IMR-90 (cell line): ENCODE measurements at regions not wholly inside any gene's neighbourhood (a gene's known extent, or its start where the extent isn't known, plus 50 kb on each side); places are given as distances from the start of the nearest gene placed in this dataset.
A peak's percentile ranks its signal among the peaks of the same experiment; 100 is the strongest.

Source experiments
- ATAC-seq: fragments of 200-7000 bp; cut with Tn5 transposase; 2 replicates; pipeline ENCODE4 v1.9.1; 2020; ENCODE audit warnings: low read depth, mild to moderate bottlenecking, moderate library complexity
- BruUV-seq: library from RNA; stranded (reverse); fragments of 400-500 nt; replicated peaks from 2 replicates; lab custom pipeline; 2021; lab: Mats Ljungman, UMichigan
- CTCF ChIA-PET: fragments of 300-600 bp; formaldehyde crosslinking; extraction: SDS; loops from one replicate; lab custom pipeline; 2021; ENCODE audit warnings: antibody characterized with exemption; lab: Yijun Ruan, JAX
- POLR2A ChIA-PET: fragments of 300-600 bp; sonication (Branson Sonifier 250); formaldehyde crosslinking; loops from one replicate; lab custom pipeline; 2022; ENCODE audit warnings: antibody characterized with exemption; ENCODE audit not compliant: unreplicated experiment; lab: Charles Lee
- DNase-seq: peaks from one replicate; pipeline ENCODE4 v3.0.0; 2013
- H2AFZ ChIP-seq: replicated peaks from 2 replicates; pipeline ENCODE3; 2013; ENCODE audit warnings: low read length, mild to moderate bottlenecking; ENCODE audit not compliant: poor library complexity
- H2AK5ac ChIP-seq: 2 replicates; pipeline ENCODE4 v1.6.1; 2013; ENCODE audit warnings: low read depth, low read length, inconsistent platforms
- H2AK9ac ChIP-seq: replicated peaks from 2 replicates; pipeline ENCODE3; 2013; ENCODE audit warnings: mild to moderate bottlenecking, low read depth, low read length, moderate library complexity; ENCODE audit not compliant: poor library complexity
- H2BK120ac ChIP-seq: 2 replicates; pipeline ENCODE4 v1.6.1; 2013; ENCODE audit warnings: low read depth, low read length, inconsistent platforms
- H2BK15ac ChIP-seq: 3 replicates; pipeline ENCODE4 v1.6.1; 2013; ENCODE audit warnings: low read depth, low read length, inconsistent platforms
- H2BK20ac ChIP-seq: 2 replicates; pipeline ENCODE4 v1.6.1; 2013; ENCODE audit warnings: low read depth, mild to moderate bottlenecking, inconsistent platforms, low read length, moderate library complexity
- H2BK5ac ChIP-seq: 2 replicates; pipeline ENCODE4 v1.6.1; 2013; ENCODE audit warnings: mild to moderate bottlenecking, low read depth, low read length, inconsistent platforms; ENCODE audit not compliant: poor library complexity, severe bottlenecking
- H3K14ac ChIP-seq: replicated peaks from 2 replicates; pipeline ENCODE4 v1.6.1; 2013; ENCODE audit warnings: low read depth, low read length, inconsistent platforms
- H3K18ac ChIP-seq: 2 replicates; pipeline ENCODE4 v1.6.1; 2013; ENCODE audit warnings: low read depth, low read length, control low read depth
- H3K23ac ChIP-seq: 2 replicates; pipeline ENCODE4 v1.6.1; 2013; ENCODE audit warnings: low read depth, low read length, inconsistent platforms
- H3K27ac ChIP-seq: 2 replicates; pipeline ENCODE4 v1.5.1; 2013; ENCODE audit warnings: mild to moderate bottlenecking, control low read depth, low read length; ENCODE audit not compliant: insufficient read depth
- H3K27me3 ChIP-seq: 2 replicates; pipeline ENCODE4 v1.6.1; 2013; ENCODE audit warnings: low read length; ENCODE audit not compliant: control insufficient read depth, insufficient read depth
- H3K36me3 ChIP-seq: 2 replicates; pipeline ENCODE4 v1.6.1; 2013; ENCODE audit warnings: low read length, mixed read lengths; ENCODE audit not compliant: control insufficient read depth, insufficient read depth
- H3K4ac ChIP-seq: 2 replicates; pipeline ENCODE4 v1.6.1; 2013; ENCODE audit warnings: low read depth, low read length, inconsistent platforms
- H3K4me1 ChIP-seq: 2 replicates; pipeline ENCODE4 v1.6.1; 2013; ENCODE audit warnings: low read length, mixed read lengths; ENCODE audit not compliant: control insufficient read depth, insufficient read depth
- H3K4me2 ChIP-seq: 2 replicates; pipeline ENCODE4 v1.6.1; 2013; ENCODE audit warnings: low read depth, mild to moderate bottlenecking, control low read depth, low read length, moderate library complexity
- H3K4me3 ChIP-seq: 2 replicates; pipeline ENCODE4 v1.5.1; 2013; ENCODE audit warnings: low read depth, mild to moderate bottlenecking, control low read depth, low read length, moderate library complexity; ENCODE audit not compliant: insufficient read depth
- H3K56ac ChIP-seq: 2 replicates; pipeline ENCODE4 v1.6.1; 2013; ENCODE audit warnings: low read length, inconsistent platforms; ENCODE audit not compliant: insufficient read depth; ENCODE audit errors: extremely low read depth
- H3K79me1 ChIP-seq, 2 experiments: 2 replicates each; pipeline ENCODE4 v1.6.1; 2013; ENCODE audit warnings: low read length in 2 of 2, inconsistent platforms in 1 of 2, low read depth in 1 of 2
- H3K9ac ChIP-seq: 2 replicates; pipeline ENCODE4 v1.6.1; 2013; ENCODE audit warnings: low read depth, low read length, control low read depth
- H3K9me1 ChIP-seq: 2 replicates; pipeline ENCODE4 v1.6.1; 2013; ENCODE audit warnings: low read length, inconsistent platforms; ENCODE audit not compliant: insufficient read depth
- H3K9me3 ChIP-seq: 2 replicates; pipeline ENCODE4 v1.6.1; 2013; ENCODE audit warnings: low read length; ENCODE audit not compliant: control insufficient read depth, insufficient read depth
- H4K20me1 ChIP-seq: 2 replicates; pipeline ENCODE4 v1.6.1; 2013; ENCODE audit warnings: low read length, inconsistent platforms; ENCODE audit not compliant: insufficient read depth
- H4K5ac ChIP-seq: 2 replicates; pipeline ENCODE4 v1.6.1; 2013; ENCODE audit warnings: mild to moderate bottlenecking, low read depth, low read length, control low read depth
- H4K8ac ChIP-seq, 2 experiments: 2 replicates each; pipeline ENCODE4 v1.6.1; 2013; ENCODE audit warnings: low read depth in 2 of 2, low read length in 2 of 2, control low read depth in 1 of 2, inconsistent platforms in 1 of 2
- H4K91ac ChIP-seq: 2 replicates; pipeline ENCODE4 v1.6.1; 2013; ENCODE audit warnings: low read depth, low read length, inconsistent platforms; ENCODE audit not compliant: insufficient read depth
- BHLHE40 ChIP-seq: fragments of 150-350 bp; IDR thresholded peaks from 2 replicates; pipeline ENCODE4 v1.6.1; 2016; ENCODE audit warnings: mild to moderate bottlenecking, low read depth, low read length
- CEBPB ChIP-seq: IDR thresholded peaks from 2 replicates; pipeline ENCODE4 v1.6.1; 2012; ENCODE audit warnings: low read depth, low read length, improper control_type of control experiment
- CTCF ChIP-seq: conservative IDR thresholded peaks from 2 replicates; pipeline ENCODE4 v1.5.1; 2012; ENCODE audit warnings: mild to moderate bottlenecking, low read depth, low read length, improper control_type of control experiment
- FOS ChIP-seq: fragments of 150-350 bp; IDR thresholded peaks from 2 replicates; pipeline ENCODE4 v1.6.1; 2016; ENCODE audit warnings: low read depth, low read length
- MAFK ChIP-seq: IDR thresholded peaks from 2 replicates; pipeline ENCODE4 v1.6.1; 2012; ENCODE audit warnings: low read depth, low read length, improper control_type of control experiment
- MXI1 ChIP-seq: IDR thresholded peaks from 2 replicates; pipeline ENCODE4 v1.6.1; 2012; ENCODE audit warnings: low read depth, mild to moderate bottlenecking, low read length, moderate library complexity, borderline replicate concordance
- RFX5 ChIP-seq: IDR thresholded peaks from 2 replicates; pipeline ENCODE4 v1.8.0; 2012; ENCODE audit warnings: low read depth, mild to moderate bottlenecking, low read length, moderate library complexity
- SMC3 ChIP-seq: fragments of 150-350 bp; IDR thresholded peaks from 2 replicates; pipeline ENCODE4 v1.6.1; 2016; ENCODE audit warnings: low read depth, mild to moderate bottlenecking, antibody characterized with exemption, low read length, moderate library complexity
- WGBS, 2 experiments: methylation state at CpG; one replicate each; pipeline versions ENCODE4 v1.1.5 to v1.1.7; 2013; ENCODE audit warnings: missing lambda C conversion rate in 2 of 2; ENCODE audit not compliant: insufficient read length in 1 of 2; ENCODE audit errors: extremely low coverage in 2 of 2; 5-methylcytosine and 5-hydroxymethylcytosine counted together
- dilution Hi-C: fragments of 300-500 bp; cut with HindIII; formaldehyde crosslinking; loops from one replicate; pipeline ENCODE4 v1.14.3; 2018; ENCODE audit warnings: low sequenced_read_pairs; ENCODE audit not compliant: unreplicated experiment
- in situ Hi-C: fragments of 300-500 bp; cut with MboI; formaldehyde crosslinking; loops from 3 replicates; pipeline ENCODE4 v1.14.3; 2019; ENCODE audit warnings: low sequenced_read_pairs, inconsistent platforms, mixed read lengths
- intact Hi-C: fragments of 100-400 bp; cut with micrococcal nuclease; formaldehyde crosslinking; loops from 2 replicates; pipeline ENCODE4 v1.10.0; 2022

- peak; percentile 49 for DNase-seq
- Histone ChIP-seq H3K4me2 (no peak overlapping the region), H4K8ac (peak overlapping the region; percentile 29 to 57; a peak in 3 of 4 replicates), H4K5ac (no peak overlapping the region), H3K9me3 (no peaks in the 10 kb centered on the region), H3K14ac (peak overlapping the region; percentile 74), H3K4me1 (peaks cover 20% of the 10 kb centered on the region), H2BK5ac (no peak overlapping the region), H3K27me3 (no peaks in the 10 kb centered on the region), H2AFZ (no peak overlapping the region), H2AK5ac (peak overlapping the region; percentile 48; the same call in 1 of the 2 replicates), H2BK120ac (peak overlapping the region; percentile 44), H4K20me1 (no peaks in the 10 kb centered on the region), H3K56ac (no peak overlapping the region), H3K36me3 (no peaks in the 10 kb centered on the region), H3K27ac (no peak overlapping the region), H2BK15ac (peak overlapping the region; percentile 71; the same call in 1 of the 3 replicates), H3K4ac (peak overlapping the region; percentile 78), H3K18ac (no peak overlapping the region; the same call in 1 of the 2 replicates), H3K79me1 (no peaks in the 10 kb centered on the region), H4K91ac (peak overlapping the region; percentile 53; the same call in 1 of the 2 replicates), H3K9me1 (peaks cover 18% of the 10 kb centered on the region), H3K23ac (no peak overlapping the region), H2AK9ac (no peak overlapping the region), H3K4me3 (no peak overlapping the region), H3K9ac (no peak overlapping the region), H2BK20ac (peak overlapping the region; percentile 62)
- no CpG with 5 or more reads among the region's 2 CpGs for whole genome bisulfite sequencing, 2 experiments
- POLR2A ChIA-PET, result no interaction called here
- no TSS peak for BruUV-seq
- peak; percentile 8; the same call in 1 of the 2 replicates for ATAC-seq
- intact Hi-C loops (loop anchor here (10.0 kb wide), 1 partner anchor 457 kb away; no protein-coding TSS in a partner anchor), dilution Hi-C loops (no loop called here), in situ Hi-C loops (loop anchor here (10.0 kb wide), 2 partner anchors 253 to 457 kb away; partner anchors contain the start of gene DUSP10)
- CTCF ChIA-PET, result no interaction called here
- TF ChIP-seq CEBPB (no peak), FOS (no peak), RFX5 (no peak), MXI1 (no peak), MAFK (peak; percentile 64), BHLHE40 (no peak), SMC3 (no peak), CTCF (no peak)
Measured at GRCh38 chr1:221998186-221998612, 256.3 kb upstream of the DUSP10 start.
